LNCAP (cell line): ENCODE measurements at regions not wholly inside any gene's neighbourhood (a gene's known extent, or its start where the extent isn't known, plus 50 kb on each side); places are given as distances from the start of the nearest gene placed in this dataset.

Source experiments
- TF ChIP-seq, protein P1 (sequence below): fragments of 450-650 bp; IDR thresholded peaks from 2 replicates; pipeline ENCODE4 v1.5.1; 2017; ENCODE audit warnings: mild to moderate bottlenecking

DNA sequence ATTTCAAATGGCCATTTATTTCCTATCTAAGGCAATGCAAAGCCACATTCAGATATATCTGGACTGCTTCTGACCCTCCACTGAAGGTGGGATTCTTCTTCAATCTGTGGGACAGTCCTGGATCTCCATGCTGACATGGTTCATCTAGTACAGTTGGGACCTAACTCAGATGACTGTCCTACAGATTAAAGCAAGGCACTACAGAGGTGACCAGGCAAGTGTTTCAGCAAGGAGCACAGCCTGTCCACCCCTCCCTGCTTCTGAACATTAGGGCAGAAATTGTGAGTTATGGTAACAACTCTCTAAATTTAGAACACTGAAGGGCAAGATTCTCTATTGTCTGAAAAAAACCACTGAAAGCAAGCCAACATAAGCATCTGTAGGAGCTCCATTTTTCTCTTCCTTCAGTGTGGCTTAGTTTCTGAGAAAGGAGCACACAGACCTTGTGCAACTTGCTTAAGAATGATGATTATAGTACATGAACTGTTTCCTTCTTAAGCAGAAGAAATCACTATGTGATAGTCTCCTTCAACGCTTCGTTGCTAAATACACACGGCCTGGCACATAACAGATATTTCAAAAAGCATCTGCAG is 62.9 kb upstream of the BARX1 start:
- TF ChIP-seq, protein P1, sequence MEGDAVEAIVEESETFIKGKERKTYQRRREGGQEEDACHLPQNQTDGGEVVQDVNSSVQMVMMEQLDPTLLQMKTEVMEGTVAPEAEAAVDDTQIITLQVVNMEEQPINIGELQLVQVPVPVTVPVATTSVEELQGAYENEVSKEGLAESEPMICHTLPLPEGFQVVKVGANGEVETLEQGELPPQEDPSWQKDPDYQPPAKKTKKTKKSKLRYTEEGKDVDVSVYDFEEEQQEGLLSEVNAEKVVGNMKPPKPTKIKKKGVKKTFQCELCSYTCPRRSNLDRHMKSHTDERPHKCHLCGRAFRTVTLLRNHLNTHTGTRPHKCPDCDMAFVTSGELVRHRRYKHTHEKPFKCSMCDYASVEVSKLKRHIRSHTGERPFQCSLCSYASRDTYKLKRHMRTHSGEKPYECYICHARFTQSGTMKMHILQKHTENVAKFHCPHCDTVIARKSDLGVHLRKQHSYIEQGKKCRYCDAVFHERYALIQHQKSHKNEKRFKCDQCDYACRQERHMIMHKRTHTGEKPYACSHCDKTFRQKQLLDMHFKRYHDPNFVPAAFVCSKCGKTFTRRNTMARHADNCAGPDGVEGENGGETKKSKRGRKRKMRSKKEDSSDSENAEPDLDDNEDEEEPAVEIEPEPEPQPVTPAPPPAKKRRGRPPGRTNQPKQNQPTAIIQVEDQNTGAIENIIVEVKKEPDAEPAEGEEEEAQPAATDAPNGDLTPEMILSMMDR, result no peak

DNA sequence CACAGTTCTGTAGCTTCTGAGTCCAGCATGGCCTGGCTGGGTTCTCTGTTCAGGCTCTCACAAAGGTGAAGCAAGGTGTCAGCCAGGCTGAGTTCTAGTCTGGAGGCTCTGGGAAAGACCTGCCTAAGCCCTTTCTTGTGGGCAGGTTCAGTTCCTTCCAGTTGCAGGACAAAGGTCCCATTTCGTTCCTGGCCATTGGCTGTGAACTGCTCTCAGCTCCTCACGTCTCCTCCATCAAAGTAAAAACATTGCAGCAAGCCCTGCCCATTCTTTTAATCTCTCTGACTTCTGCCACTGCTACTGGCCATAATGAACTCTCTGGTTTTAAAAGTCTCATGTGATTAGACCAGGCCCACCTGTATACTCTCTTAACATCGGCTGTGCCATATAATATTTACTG is 61.6 kb upstream of the BARX1 start:
- TF ChIP-seq, protein P1, result no peak

DNA sequence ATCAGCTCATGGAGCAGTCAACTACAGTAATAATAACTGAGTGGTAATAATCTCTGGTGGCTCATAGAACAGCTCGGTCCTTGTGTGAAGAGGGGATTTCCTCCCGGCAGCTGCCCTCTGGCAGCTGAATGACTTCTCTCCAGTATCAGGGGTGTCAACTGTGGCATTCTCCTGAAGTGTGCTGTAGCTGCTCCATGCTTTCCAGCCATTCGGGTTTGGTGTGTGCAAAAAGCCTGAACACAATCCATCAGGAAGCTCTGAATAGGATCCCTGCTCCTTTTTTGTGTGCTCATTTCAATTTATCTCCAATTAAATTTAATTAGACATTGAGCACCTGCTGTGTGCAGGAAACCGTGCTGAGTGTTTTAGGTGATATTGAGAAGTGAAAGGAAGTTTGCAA is 59.8 kb upstream of the BARX1 start:
- TF ChIP-seq, protein P1, result no peak

DNA sequence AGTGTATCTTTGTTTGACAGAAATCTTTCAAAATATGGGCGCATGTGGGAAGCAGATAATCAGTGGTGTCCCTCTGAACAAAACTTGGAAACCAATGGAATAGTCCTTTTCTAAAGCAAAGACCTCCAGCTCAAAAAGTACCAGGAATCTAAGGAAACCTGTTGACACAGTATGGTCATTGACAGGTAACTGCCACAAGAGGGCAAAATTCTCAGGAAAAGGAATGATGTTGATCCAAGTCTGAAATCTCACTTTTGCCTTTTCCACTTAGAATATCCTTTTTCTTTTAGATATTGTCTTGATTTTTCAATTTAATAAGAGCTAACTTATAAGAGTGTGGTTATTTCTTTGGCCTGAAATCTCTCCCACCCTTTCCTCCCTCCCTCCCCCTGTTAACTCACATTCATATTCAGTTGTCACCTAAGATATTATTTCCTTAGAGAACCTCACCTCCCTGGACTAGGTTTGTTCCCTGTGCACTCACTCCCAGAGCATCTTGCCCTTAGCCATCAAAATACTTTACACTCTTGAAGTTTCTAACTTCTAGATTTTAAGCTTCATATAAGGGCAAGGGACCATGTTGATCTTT is 59.0 kb upstream of the BARX1 start:
- TF ChIP-seq, protein P1, result peak; percentile 73

DNA sequence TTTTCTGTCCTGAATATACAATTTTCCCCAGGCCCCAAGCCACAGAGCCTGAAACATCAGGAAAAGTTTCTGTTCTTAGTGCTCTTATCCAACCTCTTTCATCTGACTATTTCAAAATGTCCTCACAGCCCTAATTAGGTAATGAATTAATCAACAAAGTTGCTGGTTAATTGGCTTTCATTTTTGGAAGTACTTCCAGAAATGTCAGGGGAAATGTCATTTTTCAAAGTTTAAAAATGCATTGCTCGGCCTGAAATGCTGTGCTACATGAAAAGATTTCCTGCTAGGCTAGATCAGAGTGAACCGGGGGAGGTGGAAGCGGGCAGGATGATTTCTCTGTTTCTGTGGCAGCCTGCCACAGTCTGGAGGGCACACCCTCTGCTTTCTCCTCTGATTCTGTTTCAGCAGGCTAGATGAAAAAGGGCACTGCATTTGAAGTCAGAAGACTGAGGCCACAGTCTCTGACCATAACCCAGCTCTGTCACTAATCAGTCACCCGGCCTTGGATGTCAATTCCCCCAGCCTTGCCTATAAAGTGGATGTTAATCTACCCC is 55.9 kb upstream of the BARX1 start:
- TF ChIP-seq, protein P1, result no peak

DNA sequence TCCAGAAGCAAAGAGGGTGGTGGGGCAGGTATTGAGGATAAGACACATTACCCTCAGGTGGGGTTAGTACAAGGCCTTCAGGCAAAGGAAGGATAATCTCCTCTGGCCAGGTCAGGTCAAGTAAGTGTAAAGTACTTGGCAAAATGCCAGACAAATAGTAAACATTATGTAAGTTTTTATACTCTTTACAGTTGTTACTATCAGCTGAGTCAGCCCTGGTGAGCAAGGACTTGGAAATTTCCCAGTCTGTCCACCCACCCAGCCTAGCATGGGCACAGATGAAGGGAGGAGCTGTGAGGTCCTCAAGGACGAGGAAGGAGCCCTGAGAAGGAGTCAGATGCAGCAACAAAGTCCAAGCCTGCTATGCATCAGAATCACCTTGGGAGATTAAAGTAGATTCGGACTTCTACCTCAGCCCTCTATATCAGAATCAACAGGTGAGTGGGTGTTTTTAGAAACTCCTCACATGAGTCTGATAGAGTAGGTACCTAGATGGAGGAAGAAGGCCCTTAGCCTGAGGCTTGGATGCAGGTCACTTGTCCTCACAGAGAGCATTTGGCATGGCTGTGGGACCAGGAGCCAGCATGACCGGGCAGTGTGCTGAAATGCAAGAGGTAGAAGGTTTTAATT is 50.2 kb upstream of the BARX1 start:
- TF ChIP-seq, protein P1, result no peak
